ENCODE measurements at regions not wholly inside any gene's neighbourhood (a gene's known extent, or its start where the extent isn't known, plus 50 kb on each side); places are given as distances from the start of the nearest gene placed in this dataset.

GRCh38 chr4:12778706-12779105 lies 705.4 kb downstream of the RAB28 start:
- no peaks in the 10 kb centered on the region for H3F3A ChIP-seq (ENCODE audit: insufficient read depth, low read length, poor library complexity, severe bottlenecking)
- TF ChIP-seq CTCF (IDR thresholded peaks at IDR 0.05; ENCODE audit: poor library complexity, severe bottlenecking) (no peak), SMC3 (conservative IDR thresholded peaks at IDR 0.05; ENCODE audit: poor library complexity) (no peak), RAD21 (conservative IDR thresholded peaks at IDR 0.05) (no peak), TAF1 (IDR thresholded peaks at IDR 0.05; ENCODE audit: low read depth) (no peak), EZH2 (IDR thresholded peaks at IDR 0.05; ENCODE audit: borderline replicate concordance, insufficient read depth, low read length, poor library complexity, severe bottlenecking) (no peak), EP300 (conservative IDR thresholded peaks at IDR 0.05; ENCODE audit: poor library complexity, severe bottlenecking) (no peak), MXI1 (conservative IDR thresholded peaks at IDR 0.05; ENCODE audit: poor library complexity, severe bottlenecking) (no peak), POLR2AphosphoS5 (IDR thresholded peaks at IDR 0.05) (no peak), REST (IDR thresholded peaks at IDR 0.05; ENCODE audit: borderline replicate concordance) (no peak)
- H4K20me1 ChIP-seq (ENCODE audit: insufficient read depth) = no peaks in the 10 kb centered on the region

DNA sequence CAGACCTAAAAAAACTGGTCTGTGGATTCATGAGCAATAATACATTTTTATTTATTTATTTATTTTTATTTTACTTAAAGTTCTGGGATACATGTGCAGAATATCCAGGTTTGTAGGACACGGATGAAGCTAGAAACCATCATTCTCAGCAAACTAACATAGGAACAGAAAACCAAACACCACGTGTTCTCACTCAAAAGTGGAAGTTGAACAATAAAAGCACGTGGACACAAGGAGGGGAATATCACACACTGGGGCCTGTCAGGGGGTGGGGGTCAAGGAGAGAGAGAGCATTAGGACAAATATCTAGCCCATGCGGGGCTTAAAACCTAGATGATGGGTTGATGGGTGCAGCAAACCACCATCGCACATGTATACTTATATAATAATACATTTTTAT lies 705.9 kb downstream of the RAB28 start:
- no peak overlapping the region for H3K27ac ChIP-seq (ENCODE audit: low read length)
- H3K9ac ChIP-seq (ENCODE audit: low read length) = no peak overlapping the region
- no peak for TF ChIP-seq SMC3 (conservative IDR thresholded peaks at IDR 0.05; ENCODE audit: poor library complexity)
- no peak for TF ChIP-seq REST (IDR thresholded peaks at IDR 0.05; ENCODE audit: borderline replicate concordance)
- TF ChIP-seq RAD21 (conservative IDR thresholded peaks at IDR 0.05) = no peak
- TF ChIP-seq CTCF (IDR thresholded peaks at IDR 0.05; ENCODE audit: poor library complexity, severe bottlenecking) = no peak
- TF ChIP-seq POLR2AphosphoS5 (IDR thresholded peaks at IDR 0.05) = no peak
- TF ChIP-seq TAF1 (IDR thresholded peaks at IDR 0.05; ENCODE audit: low read depth) = no peak
- TF ChIP-seq EP300 (conservative IDR thresholded peaks at IDR 0.05; ENCODE audit: poor library complexity, severe bottlenecking) = no peak
- no peak for TF ChIP-seq EZH2 (IDR thresholded peaks at IDR 0.05; ENCODE audit: borderline replicate concordance, insufficient read depth, low read length, poor library complexity, severe bottlenecking)
- no peak for TF ChIP-seq MXI1 (conservative IDR thresholded peaks at IDR 0.05; ENCODE audit: poor library complexity, severe bottlenecking)
- no peak overlapping the region for H2AFZ ChIP-seq (ENCODE audit: low read depth, low read length)
- H3F3A ChIP-seq (ENCODE audit: insufficient read depth, low read length, poor library complexity, severe bottlenecking) = no peaks in the 10 kb centered on the region
- no peak overlapping the region for H3K4me3 ChIP-seq (ENCODE audit: low read length)
- no peaks in the 10 kb centered on the region for H3K9me3 ChIP-seq (ENCODE audit: low read length)
- H4K20me1 ChIP-seq (ENCODE audit: insufficient read depth) = no peaks in the 10 kb centered on the region
- no peaks in the 10 kb centered on the region for H3K36me3 ChIP-seq (ENCODE audit: insufficient read depth, low read length)
- no peak overlapping the region for H3K4me2 ChIP-seq (ENCODE audit: low read length)
- no peaks in the 10 kb centered on the region for H3K9me2 ChIP-seq (ENCODE audit: insufficient read depth, low read length)
- no peaks in the 10 kb centered on the region for H3K79me2 ChIP-seq (replicated peaks; ENCODE audit: insufficient read depth, low read length)
- no peaks in the 10 kb centered on the region for H3K27me3 ChIP-seq (ENCODE audit: insufficient read depth, low read depth, low read length)

More at GRCh38 chr4:12778706-12779105, 705.4 kb downstream of the RAB28 start:
- H3K79me2 ChIP-seq (replicated peaks; ENCODE audit: insufficient read depth, low read length) = no peaks in the 10 kb centered on the region
- no peak overlapping the region for H3K27ac ChIP-seq (ENCODE audit: low read length)
- no peak overlapping the region for H2AFZ ChIP-seq (ENCODE audit: low read depth, low read length)
- H3K4me2 ChIP-seq (ENCODE audit: low read length) = no peak overlapping the region
- no peaks in the 10 kb centered on the region for H3K27me3 ChIP-seq (ENCODE audit: insufficient read depth, low read depth, low read length)
- H3K9ac ChIP-seq (ENCODE audit: low read length) = no peak overlapping the region
- no peaks in the 10 kb centered on the region for H3K9me3 ChIP-seq (ENCODE audit: low read length)
- H3K36me3 ChIP-seq (ENCODE audit: insufficient read depth, low read length) = no peaks in the 10 kb centered on the region
- H3K9me2 ChIP-seq (ENCODE audit: insufficient read depth, low read length) = no peaks in the 10 kb centered on the region
- H3K4me3 ChIP-seq (ENCODE audit: low read length) = no peak overlapping the region
